HCT116 (cell line): ENCODE measurements at regions not wholly inside any gene's neighbourhood (a gene's known extent, or its start where the extent isn't known, plus 50 kb on each side); places are given as distances from the start of the nearest gene placed in this dataset.
A peak's percentile ranks its signal among the peaks of the same experiment; 100 is the strongest.

ENCODE experiments used
- ATAC-seq: fragments of 200-7000 bp; cut with Tn5 transposase; 2 replicates; pipeline ENCODE4 v1.9.1; 2020; ENCODE audit warnings: mild to moderate bottlenecking, moderate library complexity
- BruUV-seq: library from RNA; stranded (reverse); fragments of 400-500 nt; replicated peaks from 2 replicates; lab custom pipeline; 2021; lab: Mats Ljungman, UMichigan
- CTCF ChIA-PET: fragments of 300-600 bp; sonication (Branson Sonifier 250); formaldehyde crosslinking; loops from one replicate; lab custom pipeline; 2021; ENCODE audit warnings: antibody characterized with exemption; lab: Charles Lee
- POLR2A ChIA-PET: fragments of 300-600, 350-600 bp; sonication (Branson Sonifier 250); formaldehyde crosslinking; loops from one replicate; lab custom pipeline; 2021; ENCODE audit warnings: antibody characterized with exemption; lab: Charles Lee
- RAD21 ChIA-PET, 2 experiments: fragments of 300-600 bp; sonication (Branson Sonifier 250); formaldehyde crosslinking; loops; one replicate each; lab custom pipeline; 2023; ENCODE audit warnings: low total read pairs in 2 of 2; ENCODE audit not compliant: uncharacterized antibody in 2 of 2, unreplicated experiment in 2 of 2, low non-redundant PET in 1 of 2; lab: Charles Lee
- DNase-seq: peaks from one replicate; pipeline ENCODE4 v3.0.0-alpha.2; 2010; ENCODE audit warnings: low read depth, low spot score
- H2AFZ ChIP-seq: fragments of 200-600 bp; shearing (Covaris generic), sonication (generic); 2 replicates; pipeline ENCODE4 v1.6.1; 2017; ENCODE audit warnings: low read depth, mixed run types, mixed read lengths, antibody characterized with exemption, low read length; ENCODE audit not compliant: poor library complexity, severe bottlenecking
- H3K27ac ChIP-seq: 2 replicates; pipeline ENCODE4 v1.5.1; 2012; ENCODE audit warnings: low read depth, low read length
- H3K27me3 ChIP-seq: fragments of 200-600 bp; sonication (generic); 2 replicates; pipeline ENCODE4 v1.6.1; 2016; ENCODE audit warnings: mixed run types, low read length, mixed read lengths; ENCODE audit not compliant: insufficient read depth
- H3K36me3 ChIP-seq, 2 experiments: fragments of 200-500 bp in 1 of 2; fragments of 200-600 bp in 1 of 2; sonication (Bioruptor generic) in 1 of 2; sonication (generic) in 1 of 2; 2 replicates each; pipeline versions ENCODE4 v1.5.1 to v1.6.1; 2014 to 2016; ENCODE audit warnings: low read length in 2 of 2, inconsistent platforms in 1 of 2, mixed read lengths in 1 of 2, mixed run types in 1 of 2; ENCODE audit not compliant: insufficient read depth in 2 of 2, control insufficient read depth in 1 of 2
- H3K4me1 ChIP-seq, 2 experiments: fragments of 200-600 bp in 1 of 2; sonication (generic) in 1 of 2; 2 replicates each; pipeline versions ENCODE4 v1.5.1 to v1.6.1; 2012 to 2017; ENCODE audit warnings: low read length in 2 of 2, inconsistent platforms in 1 of 2, mild to moderate bottlenecking in 1 of 2, mixed read lengths in 1 of 2, mixed run types in 1 of 2, moderate library complexity in 1 of 2; ENCODE audit not compliant: insufficient read depth in 2 of 2, control insufficient read depth in 1 of 2
- H3K4me2 ChIP-seq: fragments of 200-600 bp; sonication (generic); 2 replicates; pipeline ENCODE4 v1.6.1; 2017; ENCODE audit warnings: mixed run types, low read length, mixed read lengths
- H3K4me3 ChIP-seq, 2 experiments: fragments of 200-600 bp in 1 of 2; sonication (generic) in 1 of 2; replicated peaks in 1 of 2; 2 replicates each; pipeline ENCODE4 v1.5.1; 2011 to 2016; ENCODE audit warnings: low read length in 2 of 2, control low read depth in 1 of 2, low read depth in 1 of 2, mild to moderate bottlenecking in 1 of 2, mixed read lengths in 1 of 2, mixed run types in 1 of 2
- H3K79me2 ChIP-seq: fragments of 200-600 bp; sonication (generic); 2 replicates; pipeline ENCODE4 v1.6.1; 2017; ENCODE audit warnings: mild to moderate bottlenecking, mixed run types, low read length, moderate library complexity, mixed read lengths; ENCODE audit not compliant: insufficient read depth
- H3K9ac ChIP-seq: fragments of 200-600 bp; sonication (generic); 2 replicates; pipeline ENCODE4 v1.6.1; 2016; ENCODE audit warnings: low read length, mixed read lengths
- H3K9me2 ChIP-seq: fragments of 200-600 bp; sonication (generic), shearing (Covaris generic); 2 replicates; pipeline ENCODE4 v1.6.1; 2017; ENCODE audit warnings: mixed run types, mild to moderate bottlenecking, moderate library complexity; ENCODE audit not compliant: insufficient read depth
- H3K9me3 ChIP-seq, 2 experiments: fragments of 200-500 bp in 1 of 2; fragments of 200-600 bp in 1 of 2; sonication (Bioruptor generic) in 1 of 2; sonication (generic) in 1 of 2; 2 replicates each; pipeline ENCODE4 v1.6.1; 2014 to 2017; ENCODE audit warnings: low read length in 2 of 2, mixed read lengths in 2 of 2, inconsistent platforms in 1 of 2, low read depth in 1 of 2, mild to moderate bottlenecking in 1 of 2, mixed run types in 1 of 2, moderate library complexity in 1 of 2; ENCODE audit not compliant: control insufficient read depth in 1 of 2, insufficient read depth in 1 of 2
- H4K20me1 ChIP-seq: fragments of 200-600 bp; sonication (generic), shearing (Covaris generic); 2 replicates; pipeline ENCODE4 v1.6.1; 2017; ENCODE audit warnings: mixed run types, mild to moderate bottlenecking, moderate library complexity; ENCODE audit not compliant: insufficient read depth
- ATF3 ChIP-seq: IDR thresholded peaks from 2 replicates; pipeline ENCODE4 v1.6.1; 2012
- CTCF ChIP-seq, 3 experiments: fragments of 200-600 bp in 1 of 3; sonication (generic) in 1 of 3; IDR thresholded peaks in 2 of 3; conservative IDR thresholded peaks in 1 of 3; 2 replicates each; pipeline ENCODE4 v1.5.1; 2012 to 2017; ENCODE audit warnings: low read depth in 2 of 3, low read length in 2 of 3, antibody characterized with exemption in 1 of 3, borderline replicate concordance in 1 of 3, control low read depth in 1 of 3, mild to moderate bottlenecking in 1 of 3, mixed read lengths in 1 of 3, mixed run types in 1 of 3, moderate library complexity in 1 of 3; ENCODE audit not compliant: insufficient read depth in 1 of 3
- EGR1 ChIP-seq: IDR thresholded peaks from 2 replicates; pipeline ENCODE4 v1.6.1; 2012; ENCODE audit warnings: low read depth
- FOSL1 ChIP-seq: IDR thresholded peaks from 2 replicates; pipeline ENCODE4 v1.6.1; 2012; ENCODE audit warnings: low read depth
- JUND ChIP-seq: IDR thresholded peaks from 2 replicates; pipeline ENCODE4 v1.6.1; 2012
- MAX ChIP-seq: IDR thresholded peaks from 2 replicates; pipeline ENCODE4 v1.6.1; 2012
- REST ChIP-seq: IDR thresholded peaks from 2 replicates; pipeline ENCODE4 v1.6.1; 2012; ENCODE audit warnings: low read depth
- SP1 ChIP-seq: IDR thresholded peaks from 2 replicates; pipeline ENCODE4 v1.6.1; 2012; ENCODE audit warnings: low read depth
- ZBTB33 ChIP-seq: IDR thresholded peaks from 2 replicates; pipeline ENCODE4 v1.6.1; 2011; ENCODE audit warnings: mild to moderate bottlenecking, low read length, moderate library complexity; ENCODE audit not compliant: insufficient replicate concordance; ENCODE audit errors: extremely low read depth
- ZFX ChIP-seq: fragments of 450-650 bp; IDR thresholded peaks from 2 replicates; pipeline ENCODE4 v1.6.1; 2017
- intact Hi-C: fragments of 100-400 bp; cut with micrococcal nuclease; formaldehyde crosslinking; loops from 2 replicates; pipeline ENCODE4 v1.10.0; 2022

GRCh38 chr3:182129740-182130139 lies 418.0 kb downstream of the SOX2 start (continued):
- no peak for TF ChIP-seq MAX
- TF ChIP-seq, all 23 proteins: peak for 0

- Histone ChIP-seq H3K9ac (no peak overlapping the region), H3K4me3 (no peak overlapping the region), H3K27me3 (no peaks in the 10 kb centered on the region), H3K36me3 (no peaks in the 10 kb centered on the region), H2AFZ (no peak overlapping the region), H3K4me2 (peak overlapping the region; percentile 33; the same call in 1 of the 2 replicates), H3K9me2 (no peaks in the 10 kb centered on the region), H4K20me1 (no peaks in the 10 kb centered on the region), H3K9me3 (no peaks in the 10 kb centered on the region), H3K4me1 (peaks cover 0 to 8% of the 10 kb centered on the region in 2 experiments; a peak in 2 of 4 replicates), H3K79me2 (no peaks in the 10 kb centered on the region), H3K27ac (no peak overlapping the region)
- DNase-seq, result no peak
- POLR2A ChIA-PET, result no interaction called here
- no peak for ATAC-seq
- CTCF ChIA-PET, result no interaction called here
- BruUV-seq, result no TSS peak
- no peak for TF ChIP-seq CTCF (IDR thresholded peaks at IDR 0.05 in 2 of 3, conservative IDR thresholded peaks at IDR 0.05 in 1 of 3; ENCODE audit: borderline replicate concordance in 1 of 3, insufficient read depth in 1 of 3, low read depth in 2 of 3, low read length in 2 of 3)
- no peak for TF ChIP-seq REST
- no peak for TF ChIP-seq ZFX
- peak; percentile 76 for TF ChIP-seq FOSL1
- peak; percentile 68 for TF ChIP-seq JUND
- no peak for TF ChIP-seq EGR1
- TF ChIP-seq ZBTB33, result no peak
- no peak for TF ChIP-seq ATF3
- peak; percentile 52; the same call in 1 of the 2 replicates for TF ChIP-seq SP1
- RAD21 ChIA-PET, result no interaction called here
- intact Hi-C loops, result no loop called here
Observed at GRCh38 chr3:182133752-182134151, 422.0 kb downstream of the SOX2 start.
